Keratinocyte (primary cell): ENCODE measurements at regions not wholly inside any gene's neighbourhood (a gene's known extent, or its start where the extent isn't known, plus 50 kb on each side); places are given as distances from the start of the nearest gene placed in this dataset.

Source experiments
- DNase-seq: peaks from one replicate; pipeline ENCODE4 v3.0.0-alpha.2; 2011; ENCODE audit warnings: low read depth, missing footprints, low spot score
- FAIRE-seq: peaks from 2 replicates; lab custom pipeline; 2011; peaks lifted over from hg19 to GRCh38; lab: Jason Lieb, UNC
- H2AFZ ChIP-seq: 2 replicates; pipeline ENCODE4 v1.6.0; 2012; ENCODE audit warnings: low read length, control low read depth, inconsistent platforms; ENCODE audit not compliant: control insufficient read depth
- H3K27ac ChIP-seq: 2 replicates; pipeline ENCODE4 v1.5.1; 2011; ENCODE audit warnings: low read length; ENCODE audit not compliant: control insufficient read depth, insufficient read depth
- H3K27me3 ChIP-seq: 3 replicates; pipeline ENCODE4 v1.6.0; 2011; ENCODE audit warnings: low read length; ENCODE audit not compliant: control insufficient read depth, insufficient read depth; ENCODE audit errors: extremely low read depth
- H3K36me3 ChIP-seq, 2 experiments: 2 replicates in 1 of 2; 3 replicates in 1 of 2; pipeline ENCODE4 v1.5.1; 2011; ENCODE audit warnings: low read length in 2 of 2, mild to moderate bottlenecking in 1 of 2; ENCODE audit not compliant: control insufficient read depth in 2 of 2, insufficient read depth in 2 of 2; ENCODE audit errors: extremely low read depth in 1 of 2
- H3K4me1 ChIP-seq: 3 replicates; pipeline ENCODE4 v1.5.1; 2011; ENCODE audit warnings: low read length; ENCODE audit not compliant: control insufficient read depth, insufficient read depth; ENCODE audit errors: extremely low read depth
- H3K4me2 ChIP-seq: 3 replicates; pipeline ENCODE4 v1.6.0; 2011; ENCODE audit warnings: low read depth, low read length; ENCODE audit not compliant: control insufficient read depth, insufficient read depth; ENCODE audit errors: extremely low read depth
- H3K4me3 ChIP-seq, 3 experiments: fragments of 200-600 bp in 1 of 3; sonication (generic) in 1 of 3; 2 replicates in 2 of 3; 3 replicates in 1 of 3; pipeline ENCODE4 v1.5.1; 2011 to 2016; ENCODE audit warnings: low read length in 3 of 3, mild to moderate bottlenecking in 3 of 3, control low read depth in 2 of 3, inconsistent platforms in 1 of 3, low read depth in 1 of 3, mixed read lengths in 1 of 3, mixed run types in 1 of 3, moderate library complexity in 1 of 3; ENCODE audit not compliant: control insufficient read depth in 2 of 3, insufficient read depth in 2 of 3; ENCODE audit errors: extremely low read depth in 1 of 3
- H3K79me2 ChIP-seq: 2 replicates; pipeline ENCODE4 v1.6.0; 2012; ENCODE audit warnings: low read length; ENCODE audit not compliant: control insufficient read depth, insufficient read depth
- H3K9ac ChIP-seq: 3 replicates; pipeline ENCODE4 v1.6.0; 2011; ENCODE audit warnings: low read length; ENCODE audit not compliant: control insufficient read depth, insufficient read depth; ENCODE audit errors: extremely low read depth
- H3K9me1 ChIP-seq: 3 replicates; pipeline ENCODE4 v1.6.0; 2011; ENCODE audit warnings: low read length; ENCODE audit not compliant: control insufficient read depth, insufficient read depth; ENCODE audit errors: extremely low read depth
- H3K9me3 ChIP-seq: 2 replicates; pipeline ENCODE4 v1.5.1; 2012; ENCODE audit warnings: low read depth, low read length; ENCODE audit not compliant: control insufficient read depth
- H4K20me1 ChIP-seq: 3 replicates; pipeline ENCODE4 v1.6.0; 2011; ENCODE audit warnings: low read length; ENCODE audit not compliant: control insufficient read depth, insufficient read depth; ENCODE audit errors: extremely low read depth
- EZH2 ChIP-seq: IDR thresholded peaks from one replicate; pipeline ENCODE4 v1.6.1; 2012; ENCODE audit warnings: inconsistent platforms, mild to moderate bottlenecking, low read length, moderate library complexity
- dilution Hi-C: fragments of 300-500 bp; cut with MboI; formaldehyde crosslinking; loops from one replicate; pipeline ENCODE4 v1.7.0; 2020; ENCODE audit warnings: low sequenced_read_pairs; ENCODE audit not compliant: extremely low pct_ligation_motif_present
- TF ChIP-seq, protein P1 (sequence below), 3 experiments: IDR thresholded peaks in 1 of 3; conservative IDR thresholded peaks in 1 of 3; optimal IDR thresholded peaks in 1 of 3; 2 replicates in 2 of 3; 3 replicates in 1 of 3; pipeline versions ENCODE3 to v1.5.1; 2011; ENCODE audit warnings: low read length in 3 of 3, mild to moderate bottlenecking in 3 of 3, moderate library complexity in 2 of 3, control low read depth in 1 of 3, inconsistent platforms in 1 of 3; ENCODE audit not compliant: insufficient read depth in 2 of 3; ENCODE audit errors: extremely low read depth in 1 of 3

- Histone ChIP-seq H3K36me3 (no peaks in the 10 kb centered on the region), H3K9me3 (no peaks in the 10 kb centered on the region), H3K27ac (no peak overlapping the region), H2AFZ (no peak overlapping the region), H3K79me2 (no peaks in the 10 kb centered on the region), H3K9ac (no peak overlapping the region), H3K4me2 (no peak overlapping the region), H3K4me1 (no peaks in the 10 kb centered on the region), H3K9me1 (no peaks in the 10 kb centered on the region), H4K20me1 (no peaks in the 10 kb centered on the region), H3K4me3 (no peak overlapping the region), H3K27me3 (no peaks in the 10 kb centered on the region)
- FAIRE-seq: no peak
- no peak for DNase-seq
- dilution Hi-C loops: no loop called here
- TF ChIP-seq EZH2: no peak
- TF ChIP-seq, protein P1, sequence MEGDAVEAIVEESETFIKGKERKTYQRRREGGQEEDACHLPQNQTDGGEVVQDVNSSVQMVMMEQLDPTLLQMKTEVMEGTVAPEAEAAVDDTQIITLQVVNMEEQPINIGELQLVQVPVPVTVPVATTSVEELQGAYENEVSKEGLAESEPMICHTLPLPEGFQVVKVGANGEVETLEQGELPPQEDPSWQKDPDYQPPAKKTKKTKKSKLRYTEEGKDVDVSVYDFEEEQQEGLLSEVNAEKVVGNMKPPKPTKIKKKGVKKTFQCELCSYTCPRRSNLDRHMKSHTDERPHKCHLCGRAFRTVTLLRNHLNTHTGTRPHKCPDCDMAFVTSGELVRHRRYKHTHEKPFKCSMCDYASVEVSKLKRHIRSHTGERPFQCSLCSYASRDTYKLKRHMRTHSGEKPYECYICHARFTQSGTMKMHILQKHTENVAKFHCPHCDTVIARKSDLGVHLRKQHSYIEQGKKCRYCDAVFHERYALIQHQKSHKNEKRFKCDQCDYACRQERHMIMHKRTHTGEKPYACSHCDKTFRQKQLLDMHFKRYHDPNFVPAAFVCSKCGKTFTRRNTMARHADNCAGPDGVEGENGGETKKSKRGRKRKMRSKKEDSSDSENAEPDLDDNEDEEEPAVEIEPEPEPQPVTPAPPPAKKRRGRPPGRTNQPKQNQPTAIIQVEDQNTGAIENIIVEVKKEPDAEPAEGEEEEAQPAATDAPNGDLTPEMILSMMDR (optimal IDR thresholded peaks at IDR 0.05 in 1 of 3, IDR thresholded peaks at IDR 0.05 in 1 of 3, conservative IDR thresholded peaks at IDR 0.05 in 1 of 3; ENCODE audit: extremely low read depth in 1 of 3, insufficient read depth in 2 of 3, low read length in 3 of 3): no peak
These were observed 98.7 kb upstream of the POU3F3 start for GRCh38 chr2:104755026-104755878.

DNA sequence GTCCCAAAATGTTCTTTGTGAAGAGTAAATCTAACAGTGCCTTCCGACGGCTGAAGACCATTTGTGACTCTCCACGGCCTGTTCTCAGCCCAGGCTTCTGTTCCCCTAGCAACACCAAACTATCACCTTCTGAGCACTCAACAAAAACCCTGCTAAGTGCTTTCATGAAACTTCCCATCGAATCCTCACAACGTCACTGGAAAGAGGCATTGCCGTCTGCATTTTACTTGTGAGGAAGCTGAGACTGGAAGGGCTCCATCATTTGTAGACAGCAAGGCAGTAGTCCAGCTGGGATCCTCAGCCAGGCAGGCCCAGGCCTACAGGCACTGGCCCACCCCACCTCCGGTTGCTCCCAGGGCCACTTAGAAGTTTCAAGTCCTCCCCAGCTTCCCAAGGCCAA, 97.8 kb upstream of the POU3F3 start:
- dilution Hi-C loops: no loop called here
- no peak overlapping the region for H3K27ac ChIP-seq
- TF ChIP-seq, protein P1 (optimal IDR thresholded peaks at IDR 0.05 in 1 of 3, IDR thresholded peaks at IDR 0.05 in 1 of 3, conservative IDR thresholded peaks at IDR 0.05 in 1 of 3; ENCODE audit: extremely low read depth in 1 of 3, insufficient read depth in 2 of 3, low read length in 3 of 3): no peak
- no peak for TF ChIP-seq EZH2
- no peaks in the 10 kb centered on the region for H4K20me1 ChIP-seq
- H3K36me3 ChIP-seq: no peaks in the 10 kb centered on the region
- H3K79me2 ChIP-seq: no peaks in the 10 kb centered on the region
- no peaks in the 10 kb centered on the region for H3K9me1 ChIP-seq
- no peaks in the 10 kb centered on the region for H3K27me3 ChIP-seq
- no peaks in the 10 kb centered on the region for H3K4me1 ChIP-seq
- no peak overlapping the region for H3K4me2 ChIP-seq
- DNase-seq (no peak), FAIRE-seq (no peak)
- H3K9ac ChIP-seq: no peak overlapping the region
- no peak overlapping the region for H3K4me3 ChIP-seq
- H2AFZ ChIP-seq: no peak overlapping the region
- no peaks in the 10 kb centered on the region for H3K9me3 ChIP-seq
